MCF 10A (cell line): ENCODE measurements at regions not wholly inside any gene's neighbourhood (a gene's known extent, or its start where the extent isn't known, plus 50 kb on each side); places are given as distances from the start of the nearest gene placed in this dataset.
"Not testable (repeated sequence)": the region's sequence is repeated elsewhere in the genome, so short reads cannot be mapped to it uniquely, and the experiment has no call there.

Source experiments
- BruUV-seq: library from RNA; stranded (reverse); fragments of 400-500 nt; replicated peaks from 2 replicates; lab custom pipeline; 2021; lab: Mats Ljungman, UMichigan
- CTCF ChIA-PET: fragments of 300-600 bp; sonication (Branson Sonifier 250); formaldehyde crosslinking; extraction: SDS; loops from one replicate; lab custom pipeline; 2021; ENCODE audit warnings: antibody characterized with exemption, inconsistent platforms; lab: Yijun Ruan, JAX
- POLR2A ChIA-PET: fragments of 300-600, 350-650 bp; sonication (Branson Sonifier 250); formaldehyde crosslinking; extraction: SDS; loops from one replicate; lab custom pipeline; 2020; ENCODE audit warnings: antibody characterized with exemption, inconsistent platforms; lab: Yijun Ruan, JAX
- DNase-seq: peaks from one replicate; pipeline ENCODE4 v3.0.0-alpha.2; 2018; ENCODE audit not compliant: unreplicated experiment
- H3K27ac Mint-ChIP-seq: one replicate; pipeline ENCODE4 v1.8.0; 2022; ENCODE audit warnings: mild to moderate bottlenecking, low read depth, mixed read lengths; ENCODE audit not compliant: unreplicated experiment
- H3K27me3 Mint-ChIP-seq: one replicate; pipeline ENCODE4 v1.8.0; 2022; ENCODE audit warnings: mixed read lengths; ENCODE audit not compliant: insufficient read depth, unreplicated experiment
- H3K36me3 Mint-ChIP-seq: one replicate; pipeline ENCODE4 v1.8.0; 2022; ENCODE audit warnings: mild to moderate bottlenecking, moderate library complexity, mixed read lengths; ENCODE audit not compliant: insufficient read depth, unreplicated experiment
- H3K4me1 Mint-ChIP-seq: one replicate; pipeline ENCODE4 v1.8.0; 2022; ENCODE audit warnings: mixed read lengths; ENCODE audit not compliant: insufficient read depth, unreplicated experiment
- H3K4me3 Mint-ChIP-seq: one replicate; pipeline ENCODE4 v1.8.0; 2022; ENCODE audit warnings: mild to moderate bottlenecking, moderate library complexity, mixed read lengths; ENCODE audit not compliant: unreplicated experiment
- H3K9me3 Mint-ChIP-seq: one replicate; pipeline ENCODE4 v1.8.0; 2022; ENCODE audit warnings: mixed read lengths; ENCODE audit not compliant: unreplicated experiment
- intact Hi-C: fragments of 100-400 bp; cut with micrococcal nuclease; formaldehyde crosslinking; loops from 2 replicates; pipeline ENCODE4 v1.14.1; 2022
- TF ChIP-seq, protein P1 (sequence below): fragments of 200-600 bp; IDR thresholded peaks from one replicate; pipeline ENCODE4 v1.8.0; 2022; ENCODE audit warnings: antibody characterized with exemption, mild to moderate bottlenecking; ENCODE audit not compliant: unreplicated experiment

DNA sequence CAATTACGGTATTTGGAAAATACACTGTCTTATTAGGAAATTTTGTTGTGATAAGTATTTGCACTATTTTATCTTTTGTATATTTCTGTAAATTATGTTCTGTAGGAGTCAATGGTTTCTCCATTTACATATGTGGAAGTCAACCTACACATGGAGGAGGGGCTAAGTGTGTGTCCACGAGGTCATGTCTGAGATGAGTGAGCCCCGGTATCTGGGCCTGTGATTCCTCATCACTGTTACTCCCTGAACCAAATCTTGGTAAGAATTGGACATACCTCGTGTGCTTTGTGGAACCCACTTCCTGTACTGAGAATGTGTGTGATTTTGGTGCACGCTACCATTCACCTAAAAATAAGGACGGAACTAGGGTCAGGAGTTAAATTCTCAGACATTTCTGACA, 1105.5 kb downstream of the TMEM121 start:
- ChIA-PET CTCF (no interaction called here), POLR2A (no interaction called here)
- intact Hi-C loops: no loop called here
- H3K4me1 Mint-ChIP-seq: no peaks in the 10 kb centered on the region
- H3K27ac Mint-ChIP-seq: no peak overlapping the region
- no TSS peak for BruUV-seq
- H3K27me3 Mint-ChIP-seq: peaks cover 86% of the 10 kb centered on the region
- H3K36me3 Mint-ChIP-seq: peaks cover 5% of the 10 kb centered on the region
- no peak overlapping the region for H3K4me3 Mint-ChIP-seq
- TF ChIP-seq, protein P1, sequence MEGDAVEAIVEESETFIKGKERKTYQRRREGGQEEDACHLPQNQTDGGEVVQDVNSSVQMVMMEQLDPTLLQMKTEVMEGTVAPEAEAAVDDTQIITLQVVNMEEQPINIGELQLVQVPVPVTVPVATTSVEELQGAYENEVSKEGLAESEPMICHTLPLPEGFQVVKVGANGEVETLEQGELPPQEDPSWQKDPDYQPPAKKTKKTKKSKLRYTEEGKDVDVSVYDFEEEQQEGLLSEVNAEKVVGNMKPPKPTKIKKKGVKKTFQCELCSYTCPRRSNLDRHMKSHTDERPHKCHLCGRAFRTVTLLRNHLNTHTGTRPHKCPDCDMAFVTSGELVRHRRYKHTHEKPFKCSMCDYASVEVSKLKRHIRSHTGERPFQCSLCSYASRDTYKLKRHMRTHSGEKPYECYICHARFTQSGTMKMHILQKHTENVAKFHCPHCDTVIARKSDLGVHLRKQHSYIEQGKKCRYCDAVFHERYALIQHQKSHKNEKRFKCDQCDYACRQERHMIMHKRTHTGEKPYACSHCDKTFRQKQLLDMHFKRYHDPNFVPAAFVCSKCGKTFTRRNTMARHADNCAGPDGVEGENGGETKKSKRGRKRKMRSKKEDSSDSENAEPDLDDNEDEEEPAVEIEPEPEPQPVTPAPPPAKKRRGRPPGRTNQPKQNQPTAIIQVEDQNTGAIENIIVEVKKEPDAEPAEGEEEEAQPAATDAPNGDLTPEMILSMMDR: no peak
- no peak for DNase-seq
- H3K9me3 Mint-ChIP-seq: no peaks in the 10 kb centered on the region

DNA sequence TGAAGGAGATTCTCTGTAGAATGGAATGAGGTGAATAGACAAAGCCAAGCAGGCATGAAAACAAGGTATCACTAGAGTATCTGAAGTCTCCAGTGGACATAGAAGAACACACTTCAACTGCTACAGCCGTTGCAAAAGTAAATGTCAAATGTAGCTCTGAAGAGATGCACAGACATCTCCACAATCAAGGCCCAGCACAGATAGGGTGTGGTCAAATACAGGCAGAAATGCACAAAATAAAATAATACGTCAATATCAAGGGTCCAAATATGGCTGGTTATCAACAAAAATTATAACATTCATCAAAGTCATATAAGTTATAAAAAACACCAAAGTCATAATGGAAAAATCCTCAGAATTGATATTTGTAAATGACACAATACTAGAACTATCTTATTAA, 1107.3 kb downstream of the TMEM121 start:
- DNase-seq: no peak
- no peaks in the 10 kb centered on the region for H3K9me3 Mint-ChIP-seq
- no TSS peak for BruUV-seq
- CTCF ChIA-PET: interaction anchor here (0.6 kb wide), 1 partner anchor 12 kb away, joined by 3 read pairs; no protein-coding TSS in a partner anchor
- POLR2A ChIA-PET: no interaction called here
- intact Hi-C loops: no loop called here
- no peaks in the 10 kb centered on the region for H3K4me1 Mint-ChIP-seq
- H3K27me3 Mint-ChIP-seq: peaks cover 83% of the 10 kb centered on the region
- H3K36me3 Mint-ChIP-seq: peaks cover 5% of the 10 kb centered on the region
- TF ChIP-seq, protein P1: no peak
- no peak overlapping the region for H3K4me3 Mint-ChIP-seq
- no peak overlapping the region for H3K27ac Mint-ChIP-seq

DNA sequence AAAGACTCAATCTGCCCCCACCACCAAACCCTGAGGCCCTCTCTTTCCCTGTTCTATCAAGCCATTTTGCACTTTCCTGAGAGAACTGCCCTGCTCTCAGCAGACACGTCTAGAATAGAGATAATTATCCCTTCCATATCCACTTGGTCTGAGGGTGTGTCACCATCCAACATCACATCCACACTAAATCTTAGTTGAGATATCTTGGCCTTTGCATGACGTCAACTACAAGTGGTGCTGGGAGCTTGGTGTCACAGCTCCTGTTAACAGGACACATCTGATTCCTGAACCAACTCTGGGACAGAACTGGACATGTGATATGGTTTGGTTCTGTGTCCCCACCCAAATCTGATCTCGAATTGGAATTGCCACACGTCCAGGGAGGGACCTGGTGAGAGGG, 1109.2 kb downstream of the TMEM121 start:
- no TSS peak for BruUV-seq
- Mint-ChIP-seq H3K4me3 (no peak overlapping the region), H3K27ac (no peak overlapping the region), H3K4me1 (no peaks in the 10 kb centered on the region), H3K36me3 (peaks cover 5% of the 10 kb centered on the region), H3K27me3 (peaks cover 78% of the 10 kb centered on the region), H3K9me3 (no peaks in the 10 kb centered on the region)
- ChIA-PET POLR2A (no interaction called here), CTCF (interaction anchor here (0.6 kb wide), 2 partner anchors 28 to 71 kb away, joined by 3 read pairs; no protein-coding TSS in a partner anchor)
- no peak for DNase-seq
- TF ChIP-seq, protein P1: no peak
- intact Hi-C loops: no loop called here

GRCh38 chr14:106638786-106639452, 1112.5 kb downstream of the TMEM121 start:
- peaks cover 65% of the 10 kb centered on the region for H3K27me3 Mint-ChIP-seq
- BruUV-seq, intact Hi-C loops, CTCF ChIA-PET, H3K4me3 Mint-ChIP-seq, POLR2A ChIA-PET, H3K36me3 Mint-ChIP-seq, H3K4me1 Mint-ChIP-seq, H3K27ac Mint-ChIP-seq, H3K9me3 Mint-ChIP-seq: not testable (repeated sequence)
- TF ChIP-seq, protein P1: peak; percentile 38
- peak; percentile 18 for DNase-seq
